ENCODE measurements at regions not wholly inside any gene's neighbourhood (a gene's known extent, or its start where the extent isn't known, plus 50 kb on each side); places are given as distances from the start of the nearest gene placed in this dataset.

- no peak for DNase-seq (ENCODE audit: low read depth, low spot score)
- no peak overlapping the region for H3K4me3 ChIP-seq (ENCODE audit: low read depth, low read length)
- TF ChIP-seq CTCF (IDR thresholded peaks at IDR 0.05; ENCODE audit: insufficient read depth, low read length, missing control alignments), result no peak
- POLR2A ChIA-PET, result no interaction called here
- CTCF ChIA-PET, result no interaction called here
Observed at GRCh38 chr6:88458662-88459061, 292.5 kb upstream of the CNR1 start.

- no peak for TF ChIP-seq CTCF (IDR thresholded peaks at IDR 0.05; ENCODE audit: insufficient read depth, low read length, missing control alignments)
- ChIA-PET POLR2A (no interaction called here), CTCF (no interaction called here)
- no peak for DNase-seq (ENCODE audit: low read depth, low spot score)
- no peak overlapping the region for H3K4me3 ChIP-seq (ENCODE audit: low read depth, low read length)
Observed at GRCh38 chr6:88456221-88456859, 290.2 kb upstream of the CNR1 start.

GRCh38 chr6:88455317-88455716, 289.2 kb upstream of the CNR1 start:
- ChIA-PET CTCF (no interaction called here), POLR2A (no interaction called here)
- H3K4me3 ChIP-seq (ENCODE audit: low read depth, low read length), result no peak overlapping the region
- DNase-seq (ENCODE audit: low read depth, low spot score), result no peak
- no peak for TF ChIP-seq CTCF (IDR thresholded peaks at IDR 0.05; ENCODE audit: insufficient read depth, low read length, missing control alignments)

GRCh38 chr6:88454658-88455057, 288.5 kb upstream of the CNR1 start:
- no peak for DNase-seq (ENCODE audit: low read depth, low spot score)
- ChIA-PET POLR2A (no interaction called here), CTCF (no interaction called here)
- no peak for TF ChIP-seq CTCF (IDR thresholded peaks at IDR 0.05; ENCODE audit: insufficient read depth, low read length, missing control alignments)
- H3K4me3 ChIP-seq (ENCODE audit: low read depth, low read length), result no peak overlapping the region

- no peak for TF ChIP-seq CTCF (IDR thresholded peaks at IDR 0.05; ENCODE audit: insufficient read depth, low read length, missing control alignments)
- ChIA-PET CTCF (no interaction called here), POLR2A (no interaction called here)
- no peak overlapping the region for H3K4me3 ChIP-seq (ENCODE audit: low read depth, low read length)
- no peak for DNase-seq (ENCODE audit: low read depth, low spot score)
Observed at GRCh38 chr6:88449770-88450169, 283.6 kb upstream of the CNR1 start.

GRCh38 chr6:88445188-88445965, 279.2 kb upstream of the CNR1 start:
- ChIA-PET POLR2A (no interaction called here), CTCF (no interaction called here)
- no peak for TF ChIP-seq CTCF (IDR thresholded peaks at IDR 0.05; ENCODE audit: insufficient read depth, low read length, missing control alignments)
- H3K4me3 ChIP-seq (ENCODE audit: low read depth, low read length), result no peak overlapping the region
- no peak for DNase-seq (ENCODE audit: low read depth, low spot score)

Data from AG04449 (cell line).